ENCODE measurements at regions not wholly inside any gene's neighbourhood (a gene's known extent, or its start where the extent isn't known, plus 50 kb on each side); places are given as distances from the start of the nearest gene placed in this dataset.

GRCh38 chr13:81800433-81800832, 1459.5 kb upstream of the SPRY2 start:
- DNase-seq (ENCODE audit: low read depth, low spot score), result no peak
- Histone ChIP-seq H3K4me1 (ENCODE audit: control insufficient read depth, insufficient read depth, low read length) (no peaks in the 10 kb centered on the region), H3K27me3 (ENCODE audit: control insufficient read depth, insufficient read depth, low read length) (no peaks in the 10 kb centered on the region), H3K36me3 (ENCODE audit: control insufficient read depth, insufficient read depth, low read length) (no peaks in the 10 kb centered on the region), H3K9me3 (ENCODE audit: control insufficient read depth, insufficient read depth, low read length) (no peaks in the 10 kb centered on the region), H3K4me3 (ENCODE audit: low read length) (no peak overlapping the region), H3K27ac (ENCODE audit: low read length) (no peak overlapping the region)
- no CpG with 5 or more reads among the region's 1 CpG for WGBS (ENCODE audit: insufficient coverage, insufficient read length)

DNA sequence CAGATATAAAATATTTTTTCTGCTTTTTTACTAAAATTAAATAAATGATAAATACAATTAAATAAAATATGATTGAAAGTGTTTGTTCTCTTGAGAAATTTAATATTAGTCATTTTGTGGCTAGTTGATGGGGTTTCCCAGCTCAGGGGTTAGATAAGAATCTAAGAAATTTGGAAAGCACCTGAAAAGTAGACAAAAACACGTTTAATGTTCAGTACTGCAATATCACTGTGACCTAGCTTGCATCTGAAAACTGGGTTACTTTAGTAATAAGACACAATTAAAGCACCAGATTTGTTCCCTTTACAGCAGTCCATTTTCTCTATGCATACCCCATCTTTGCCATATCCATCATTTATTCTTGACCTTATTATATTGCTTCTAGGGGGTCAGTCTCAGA, 1454.8 kb upstream of the SPRY2 start:
- DNase-seq (ENCODE audit: low read depth, low spot score), result no peak
- H3K36me3 ChIP-seq (ENCODE audit: control insufficient read depth, insufficient read depth, low read length), result no peaks in the 10 kb centered on the region
- no peak overlapping the region for H3K27ac ChIP-seq (ENCODE audit: low read length)
- H3K9me3 ChIP-seq (ENCODE audit: control insufficient read depth, insufficient read depth, low read length), result no peaks in the 10 kb centered on the region
- no peaks in the 10 kb centered on the region for H3K27me3 ChIP-seq (ENCODE audit: control insufficient read depth, insufficient read depth, low read length)
- no peaks in the 10 kb centered on the region for H3K4me1 ChIP-seq (ENCODE audit: control insufficient read depth, insufficient read depth, low read length)
- WGBS (ENCODE audit: insufficient coverage, insufficient read length), result no CpG with 5 or more reads among the region's 1 CpG
- no peak overlapping the region for H3K4me3 ChIP-seq (ENCODE audit: low read length)

DNA sequence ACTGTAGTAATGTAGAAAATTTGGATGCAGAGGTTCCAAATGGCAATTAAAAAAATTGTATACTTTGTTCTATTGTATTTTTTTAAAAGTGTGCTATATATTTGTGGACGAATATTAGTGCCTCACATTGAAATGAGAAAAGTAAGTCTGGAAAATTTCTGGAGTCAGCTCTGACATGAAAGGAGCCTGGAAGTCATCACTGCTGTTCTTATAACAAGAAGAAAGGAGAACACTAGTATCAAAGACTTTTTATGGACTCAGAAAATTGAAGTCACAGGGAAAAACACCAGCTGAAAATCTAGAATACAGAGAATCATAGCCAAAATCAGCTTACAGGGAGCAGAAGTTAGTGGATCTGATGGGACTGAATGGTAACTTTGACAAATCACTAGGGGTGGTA, 1450.7 kb upstream of the SPRY2 start:
- WGBS (ENCODE audit: insufficient coverage, insufficient read length), result no CpG with 5 or more reads among the region's 1 CpG
- H3K27ac ChIP-seq (ENCODE audit: low read length), result no peak overlapping the region
- no peak overlapping the region for H3K4me3 ChIP-seq (ENCODE audit: low read length)
- no peaks in the 10 kb centered on the region for H3K9me3 ChIP-seq (ENCODE audit: control insufficient read depth, insufficient read depth, low read length)
- H3K4me1 ChIP-seq (ENCODE audit: control insufficient read depth, insufficient read depth, low read length), result no peaks in the 10 kb centered on the region
- no peaks in the 10 kb centered on the region for H3K36me3 ChIP-seq (ENCODE audit: control insufficient read depth, insufficient read depth, low read length)
- H3K27me3 ChIP-seq (ENCODE audit: control insufficient read depth, insufficient read depth, low read length), result no peaks in the 10 kb centered on the region
- DNase-seq (ENCODE audit: low read depth, low spot score), result no peak

GRCh38 chr13:81781471-81781870, 1440.5 kb upstream of the SPRY2 start:
- peaks cover 1% of the 10 kb centered on the region; the same call in 1 of the 2 replicates for H3K4me1 ChIP-seq (ENCODE audit: control insufficient read depth, insufficient read depth, low read length)

DNA sequence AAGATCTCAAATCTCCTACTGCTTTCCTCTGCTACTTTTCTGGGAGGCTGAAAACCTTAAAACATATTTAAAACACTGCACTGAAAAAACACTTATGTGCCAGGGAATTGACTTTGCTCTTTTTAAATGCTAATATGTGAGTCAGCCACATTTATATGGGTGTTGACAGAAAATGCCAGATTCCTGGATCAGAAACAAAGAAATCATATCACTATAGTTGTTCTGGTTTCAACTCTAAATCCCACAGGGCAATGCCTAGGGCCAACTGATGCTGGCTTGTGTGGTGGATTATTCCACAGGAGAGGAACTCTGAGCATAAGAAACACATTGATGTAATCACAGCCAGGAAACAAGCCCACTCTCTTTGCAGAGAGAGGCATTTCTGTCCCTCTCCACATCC, 1439.0 kb upstream of the SPRY2 start:
- no peak overlapping the region for H3K4me3 ChIP-seq (ENCODE audit: low read length)
- no peaks in the 10 kb centered on the region for H3K36me3 ChIP-seq (ENCODE audit: control insufficient read depth, insufficient read depth, low read length)
- H3K9me3 ChIP-seq (ENCODE audit: control insufficient read depth, insufficient read depth, low read length), result no peaks in the 10 kb centered on the region
- H3K27me3 ChIP-seq (ENCODE audit: control insufficient read depth, insufficient read depth, low read length), result no peaks in the 10 kb centered on the region
- H3K4me1 ChIP-seq (ENCODE audit: control insufficient read depth, insufficient read depth, low read length), result peaks cover 1% of the 10 kb centered on the region; the same call in 1 of the 2 replicates
- H3K27ac ChIP-seq (ENCODE audit: low read length), result no peak overlapping the region
- DNase-seq (ENCODE audit: low read depth, low spot score), result no peak

More at GRCh38 chr13:81781471-81781870, 1440.5 kb upstream of the SPRY2 start:
- Histone ChIP-seq H3K27me3 (ENCODE audit: control insufficient read depth, insufficient read depth, low read length) (no peaks in the 10 kb centered on the region), H3K36me3 (ENCODE audit: control insufficient read depth, insufficient read depth, low read length) (no peaks in the 10 kb centered on the region), H3K27ac (ENCODE audit: low read length) (no peak overlapping the region), H3K9me3 (ENCODE audit: control insufficient read depth, insufficient read depth, low read length) (no peaks in the 10 kb centered on the region), H3K4me3 (ENCODE audit: low read length) (no peak overlapping the region)
- DNase-seq (ENCODE audit: low read depth, low spot score), result no peak
- WGBS (ENCODE audit: insufficient coverage, insufficient read length), result no CpG with 5 or more reads among the region's 3 CpGs

DNA sequence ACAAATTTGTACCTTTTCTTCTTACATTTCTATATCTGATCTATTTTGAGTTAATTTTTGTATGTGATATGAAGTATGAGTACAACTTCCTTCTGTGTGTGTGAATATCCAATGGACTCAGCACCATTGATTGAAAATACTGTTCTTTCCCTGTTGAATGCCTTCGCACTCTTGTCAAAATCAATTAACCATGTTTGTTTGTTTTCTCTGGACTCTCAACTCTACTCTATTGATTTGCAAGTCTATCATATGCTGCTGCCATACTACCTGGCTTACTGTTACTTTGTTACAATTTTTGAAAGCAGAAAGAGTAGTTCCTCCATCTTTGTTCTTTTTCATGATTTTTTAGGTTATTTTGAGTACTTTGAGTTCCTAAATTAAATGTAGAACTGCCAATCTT, 1437.4 kb upstream of the SPRY2 start:
- no peak overlapping the region for H3K27ac ChIP-seq (ENCODE audit: low read length)
- no peaks in the 10 kb centered on the region for H3K36me3 ChIP-seq (ENCODE audit: control insufficient read depth, insufficient read depth, low read length)
- no peak overlapping the region for H3K4me3 ChIP-seq (ENCODE audit: low read length)
- no peak for DNase-seq (ENCODE audit: low read depth, low spot score)
- H3K4me1 ChIP-seq (ENCODE audit: control insufficient read depth, insufficient read depth, low read length), result peaks cover 1% of the 10 kb centered on the region; the same call in 1 of the 2 replicates
- WGBS (ENCODE audit: insufficient coverage, insufficient read length), result no CpG with 5 or more reads among the region's 1 CpG
- H3K9me3 ChIP-seq (ENCODE audit: control insufficient read depth, insufficient read depth, low read length), result no peaks in the 10 kb centered on the region
- H3K27me3 ChIP-seq (ENCODE audit: control insufficient read depth, insufficient read depth, low read length), result no peaks in the 10 kb centered on the region

GRCh38 chr13:81773263-81773662, 1432.3 kb upstream of the SPRY2 start:
- Histone ChIP-seq H3K27me3 (ENCODE audit: control insufficient read depth, insufficient read depth, low read length) (no peaks in the 10 kb centered on the region), H3K36me3 (ENCODE audit: control insufficient read depth, insufficient read depth, low read length) (no peaks in the 10 kb centered on the region), H3K4me1 (ENCODE audit: control insufficient read depth, insufficient read depth, low read length) (no peaks in the 10 kb centered on the region), H3K27ac (ENCODE audit: low read length) (no peak overlapping the region), H3K9me3 (ENCODE audit: control insufficient read depth, insufficient read depth, low read length) (no peaks in the 10 kb centered on the region), H3K4me3 (ENCODE audit: low read length) (no peak overlapping the region)
- WGBS (ENCODE audit: insufficient coverage, insufficient read length), result no CpG with 5 or more reads among the region's 1 CpG
- no peak for DNase-seq (ENCODE audit: low read depth, low spot score)

DNA sequence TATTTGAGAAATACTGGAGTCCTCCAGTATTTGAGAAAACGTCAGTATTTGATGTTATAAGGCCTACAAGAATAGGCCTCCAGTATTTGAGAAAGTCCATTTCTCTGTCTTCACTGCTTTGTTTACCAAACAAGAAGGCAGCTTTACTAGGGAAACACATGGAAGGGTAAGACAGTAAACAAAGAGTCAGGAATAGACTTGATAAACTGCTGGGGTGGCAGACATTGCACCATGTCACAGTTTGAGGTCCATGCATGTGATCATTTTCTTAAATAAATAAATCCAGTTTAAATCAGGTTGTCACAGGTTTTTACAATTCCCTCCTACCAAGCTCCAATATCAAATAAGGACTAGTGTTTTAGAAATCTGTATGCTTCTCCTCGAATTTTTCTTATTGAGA, 1431.0 kb upstream of the SPRY2 start:
- Histone ChIP-seq H3K4me1 (ENCODE audit: control insufficient read depth, insufficient read depth, low read length) (no peaks in the 10 kb centered on the region), H3K36me3 (ENCODE audit: control insufficient read depth, insufficient read depth, low read length) (no peaks in the 10 kb centered on the region), H3K9me3 (ENCODE audit: control insufficient read depth, insufficient read depth, low read length) (no peaks in the 10 kb centered on the region), H3K4me3 (ENCODE audit: low read length) (no peak overlapping the region), H3K27ac (ENCODE audit: low read length) (no peak overlapping the region), H3K27me3 (ENCODE audit: control insufficient read depth, insufficient read depth, low read length) (no peaks in the 10 kb centered on the region)
- no CpG with 5 or more reads among the region's 2 CpGs for WGBS (ENCODE audit: insufficient coverage, insufficient read length)
- no peak for DNase-seq (ENCODE audit: low read depth, low spot score)

DNA sequence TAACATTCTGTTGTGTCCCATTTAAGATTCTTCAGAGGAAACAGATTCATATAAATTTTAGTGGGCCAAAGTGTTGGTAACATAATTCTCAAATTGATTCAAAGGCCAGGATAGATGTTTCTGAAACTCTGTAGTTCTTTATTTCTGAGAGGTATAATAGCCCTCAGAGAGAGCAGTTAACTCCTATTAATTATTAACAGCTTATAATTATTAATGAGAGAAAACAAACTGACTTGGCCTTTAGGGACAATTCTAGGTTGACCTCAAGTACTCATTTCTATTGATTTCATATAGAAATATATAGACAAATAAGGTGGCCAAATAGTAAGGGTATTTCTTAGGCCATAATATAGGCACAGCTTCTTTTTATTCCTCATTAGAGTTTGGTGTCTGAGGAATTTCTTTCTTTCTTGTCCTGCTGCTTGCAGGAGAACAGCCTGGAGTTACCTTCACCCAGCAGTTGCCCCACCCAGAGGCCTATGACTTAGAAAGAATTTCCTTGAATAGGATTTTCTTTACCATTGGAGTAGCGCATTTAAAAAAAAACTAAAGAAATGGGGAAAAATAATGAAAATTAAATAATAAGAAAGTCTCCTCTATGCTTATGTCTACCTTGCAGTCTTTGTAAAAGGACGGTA, 1430.1 kb upstream of the SPRY2 start:
- H3K27me3 ChIP-seq (ENCODE audit: control insufficient read depth, insufficient read depth, low read length), result no peaks in the 10 kb centered on the region
- H3K36me3 ChIP-seq (ENCODE audit: control insufficient read depth, insufficient read depth, low read length), result no peaks in the 10 kb centered on the region
- no peak for DNase-seq (ENCODE audit: low read depth, low spot score)
- no peaks in the 10 kb centered on the region for H3K4me1 ChIP-seq (ENCODE audit: control insufficient read depth, insufficient read depth, low read length)
- WGBS (ENCODE audit: insufficient coverage, insufficient read length), result no CpG with 5 or more reads among the region's 2 CpGs
- H3K27ac ChIP-seq (ENCODE audit: low read length), result no peak overlapping the region
- H3K4me3 ChIP-seq (ENCODE audit: low read length), result no peak overlapping the region
- no peaks in the 10 kb centered on the region for H3K9me3 ChIP-seq (ENCODE audit: control insufficient read depth, insufficient read depth, low read length)

DNA sequence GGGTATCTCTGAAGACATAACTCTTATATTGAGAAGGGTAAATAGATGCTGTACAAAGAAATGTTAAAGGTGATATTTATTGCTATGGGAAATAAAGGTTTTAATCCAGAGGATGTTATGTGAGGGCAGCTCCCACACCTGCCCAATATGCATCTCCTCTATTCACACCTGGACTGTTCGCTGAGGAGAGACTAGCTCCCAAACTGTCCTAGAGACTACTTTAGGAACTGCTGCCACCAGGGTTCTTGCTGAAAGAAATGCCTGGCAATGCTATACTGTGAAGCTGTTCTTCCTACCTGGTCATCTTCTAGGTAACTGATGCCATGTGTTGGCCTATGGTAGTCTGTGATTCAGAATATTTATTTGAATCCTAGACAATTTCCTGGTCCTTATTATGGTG, 1421.5 kb upstream of the SPRY2 start:
- no peak overlapping the region for H3K27ac ChIP-seq (ENCODE audit: low read length)
- no peaks in the 10 kb centered on the region for H3K4me1 ChIP-seq (ENCODE audit: control insufficient read depth, insufficient read depth, low read length)
- H3K4me3 ChIP-seq (ENCODE audit: low read length), result no peak overlapping the region
- no peaks in the 10 kb centered on the region for H3K9me3 ChIP-seq (ENCODE audit: control insufficient read depth, insufficient read depth, low read length)
- WGBS (ENCODE audit: insufficient coverage, insufficient read length), result no CpG with 5 or more reads among the region's 1 CpG
- no peaks in the 10 kb centered on the region for H3K36me3 ChIP-seq (ENCODE audit: control insufficient read depth, insufficient read depth, low read length)
- DNase-seq (ENCODE audit: low read depth, low spot score), result no peak
- no peaks in the 10 kb centered on the region for H3K27me3 ChIP-seq (ENCODE audit: control insufficient read depth, insufficient read depth, low read length)

- no peak overlapping the region for H3K27ac ChIP-seq (ENCODE audit: low read length)
- no peaks in the 10 kb centered on the region for H3K4me1 ChIP-seq (ENCODE audit: control insufficient read depth, insufficient read depth, low read length)
- H3K4me3 ChIP-seq (ENCODE audit: low read length), result no peak overlapping the region
- no peaks in the 10 kb centered on the region for H3K27me3 ChIP-seq (ENCODE audit: control insufficient read depth, insufficient read depth, low read length)
- WGBS (ENCODE audit: insufficient coverage, insufficient read length), result no CpG with 5 or more reads among the region's 2 CpGs
- DNase-seq (ENCODE audit: low read depth, low spot score), result no peak
- H3K36me3 ChIP-seq (ENCODE audit: control insufficient read depth, insufficient read depth, low read length), result no peaks in the 10 kb centered on the region
- no peaks in the 10 kb centered on the region for H3K9me3 ChIP-seq (ENCODE audit: control insufficient read depth, insufficient read depth, low read length)
Measured at GRCh38 chr13:81760316-81760715, 1419.4 kb upstream of the SPRY2 start.
